ENCODE measurements at regions not wholly inside any gene's neighbourhood (a gene's known extent, or its start where the extent isn't known, plus 50 kb on each side); places are given as distances from the start of the nearest gene placed in this dataset.

GRCh38 chr9:71323357-71323756, 201.9 kb upstream of the TRPM3 start:
- TF ChIP-seq CTCF (IDR thresholded peaks at IDR 0.05) (no peak), EP300 (IDR thresholded peaks at IDR 0.05) (no peak), POLR2A (IDR thresholded peaks at IDR 0.05) (no peak)

All from sigmoid colon (tissue), 4 donors.